IMR-90 (cell line): ENCODE measurements at regions not wholly inside any gene's neighbourhood (a gene's known extent, or its start where the extent isn't known, plus 50 kb on each side); places are given as distances from the start of the nearest gene placed in this dataset.

Source experiments
- ATAC-seq: fragments of 200-7000 bp; cut with Tn5 transposase; 2 replicates; pipeline ENCODE4 v1.9.1; 2020; ENCODE audit warnings: low read depth, mild to moderate bottlenecking, moderate library complexity
- BruUV-seq: library from RNA; stranded (reverse); fragments of 400-500 nt; replicated peaks from 2 replicates; lab custom pipeline; 2021; lab: Mats Ljungman, UMichigan
- CTCF ChIA-PET: fragments of 300-600 bp; formaldehyde crosslinking; extraction: SDS; loops from one replicate; lab custom pipeline; 2021; ENCODE audit warnings: antibody characterized with exemption; lab: Yijun Ruan, JAX
- POLR2A ChIA-PET: fragments of 300-600 bp; sonication (Branson Sonifier 250); formaldehyde crosslinking; loops from one replicate; lab custom pipeline; 2022; ENCODE audit warnings: antibody characterized with exemption; ENCODE audit not compliant: unreplicated experiment; lab: Charles Lee
- DNase-seq: peaks from one replicate; pipeline ENCODE4 v3.0.0; 2013
- H2AFZ ChIP-seq: replicated peaks from 2 replicates; pipeline ENCODE3; 2013; ENCODE audit warnings: low read length, mild to moderate bottlenecking; ENCODE audit not compliant: poor library complexity
- H2AK5ac ChIP-seq: 2 replicates; pipeline ENCODE4 v1.6.1; 2013; ENCODE audit warnings: low read depth, low read length, inconsistent platforms
- H2AK9ac ChIP-seq: replicated peaks from 2 replicates; pipeline ENCODE3; 2013; ENCODE audit warnings: mild to moderate bottlenecking, low read depth, low read length, moderate library complexity; ENCODE audit not compliant: poor library complexity
- H2BK120ac ChIP-seq: 2 replicates; pipeline ENCODE4 v1.6.1; 2013; ENCODE audit warnings: low read depth, low read length, inconsistent platforms
- H2BK15ac ChIP-seq: 3 replicates; pipeline ENCODE4 v1.6.1; 2013; ENCODE audit warnings: low read depth, low read length, inconsistent platforms
- H2BK20ac ChIP-seq: 2 replicates; pipeline ENCODE4 v1.6.1; 2013; ENCODE audit warnings: low read depth, mild to moderate bottlenecking, inconsistent platforms, low read length, moderate library complexity
- H2BK5ac ChIP-seq: 2 replicates; pipeline ENCODE4 v1.6.1; 2013; ENCODE audit warnings: mild to moderate bottlenecking, low read depth, low read length, inconsistent platforms; ENCODE audit not compliant: poor library complexity, severe bottlenecking
- H3K14ac ChIP-seq: replicated peaks from 2 replicates; pipeline ENCODE4 v1.6.1; 2013; ENCODE audit warnings: low read depth, low read length, inconsistent platforms
- H3K18ac ChIP-seq: 2 replicates; pipeline ENCODE4 v1.6.1; 2013; ENCODE audit warnings: low read depth, low read length, control low read depth
- H3K23ac ChIP-seq: 2 replicates; pipeline ENCODE4 v1.6.1; 2013; ENCODE audit warnings: low read depth, low read length, inconsistent platforms
- H3K27ac ChIP-seq: 2 replicates; pipeline ENCODE4 v1.5.1; 2013; ENCODE audit warnings: mild to moderate bottlenecking, control low read depth, low read length; ENCODE audit not compliant: insufficient read depth
- H3K27me3 ChIP-seq: 2 replicates; pipeline ENCODE4 v1.6.1; 2013; ENCODE audit warnings: low read length; ENCODE audit not compliant: control insufficient read depth, insufficient read depth
- H3K36me3 ChIP-seq: 2 replicates; pipeline ENCODE4 v1.6.1; 2013; ENCODE audit warnings: low read length, mixed read lengths; ENCODE audit not compliant: control insufficient read depth, insufficient read depth
- H3K4ac ChIP-seq: 2 replicates; pipeline ENCODE4 v1.6.1; 2013; ENCODE audit warnings: low read depth, low read length, inconsistent platforms
- H3K4me1 ChIP-seq: 2 replicates; pipeline ENCODE4 v1.6.1; 2013; ENCODE audit warnings: low read length, mixed read lengths; ENCODE audit not compliant: control insufficient read depth, insufficient read depth
- H3K4me2 ChIP-seq: 2 replicates; pipeline ENCODE4 v1.6.1; 2013; ENCODE audit warnings: low read depth, mild to moderate bottlenecking, control low read depth, low read length, moderate library complexity
- H3K4me3 ChIP-seq: 2 replicates; pipeline ENCODE4 v1.5.1; 2013; ENCODE audit warnings: low read depth, mild to moderate bottlenecking, control low read depth, low read length, moderate library complexity; ENCODE audit not compliant: insufficient read depth
- H3K56ac ChIP-seq: 2 replicates; pipeline ENCODE4 v1.6.1; 2013; ENCODE audit warnings: low read length, inconsistent platforms; ENCODE audit not compliant: insufficient read depth; ENCODE audit errors: extremely low read depth
- H3K79me1 ChIP-seq, 2 experiments: 2 replicates each; pipeline ENCODE4 v1.6.1; 2013; ENCODE audit warnings: low read length in 2 of 2, inconsistent platforms in 1 of 2, low read depth in 1 of 2
- H3K9ac ChIP-seq: 2 replicates; pipeline ENCODE4 v1.6.1; 2013; ENCODE audit warnings: low read depth, low read length, control low read depth
- H3K9me1 ChIP-seq: 2 replicates; pipeline ENCODE4 v1.6.1; 2013; ENCODE audit warnings: low read length, inconsistent platforms; ENCODE audit not compliant: insufficient read depth
- H3K9me3 ChIP-seq: 2 replicates; pipeline ENCODE4 v1.6.1; 2013; ENCODE audit warnings: low read length; ENCODE audit not compliant: control insufficient read depth, insufficient read depth
- H4K20me1 ChIP-seq: 2 replicates; pipeline ENCODE4 v1.6.1; 2013; ENCODE audit warnings: low read length, inconsistent platforms; ENCODE audit not compliant: insufficient read depth
- H4K5ac ChIP-seq: 2 replicates; pipeline ENCODE4 v1.6.1; 2013; ENCODE audit warnings: mild to moderate bottlenecking, low read depth, low read length, control low read depth
- H4K8ac ChIP-seq, 2 experiments: 2 replicates each; pipeline ENCODE4 v1.6.1; 2013; ENCODE audit warnings: low read depth in 2 of 2, low read length in 2 of 2, control low read depth in 1 of 2, inconsistent platforms in 1 of 2
- H4K91ac ChIP-seq: 2 replicates; pipeline ENCODE4 v1.6.1; 2013; ENCODE audit warnings: low read depth, low read length, inconsistent platforms; ENCODE audit not compliant: insufficient read depth
- MAFK ChIP-seq: IDR thresholded peaks from 2 replicates; pipeline ENCODE4 v1.6.1; 2012; ENCODE audit warnings: low read depth, low read length, improper control_type of control experiment
- WGBS, 2 experiments: methylation state at CpG; one replicate each; pipeline versions ENCODE4 v1.1.5 to v1.1.7; 2013; ENCODE audit warnings: missing lambda C conversion rate in 2 of 2; ENCODE audit not compliant: insufficient read length in 1 of 2; ENCODE audit errors: extremely low coverage in 2 of 2; 5-methylcytosine and 5-hydroxymethylcytosine counted together
- dilution Hi-C: fragments of 300-500 bp; cut with HindIII; formaldehyde crosslinking; loops from one replicate; pipeline ENCODE4 v1.14.3; 2018; ENCODE audit warnings: low sequenced_read_pairs; ENCODE audit not compliant: unreplicated experiment
- in situ Hi-C: fragments of 300-500 bp; cut with MboI; formaldehyde crosslinking; loops from 3 replicates; pipeline ENCODE4 v1.14.3; 2019; ENCODE audit warnings: low sequenced_read_pairs, inconsistent platforms, mixed read lengths
- intact Hi-C: fragments of 100-400 bp; cut with micrococcal nuclease; formaldehyde crosslinking; loops from 2 replicates; pipeline ENCODE4 v1.10.0; 2022

- Histone ChIP-seq H2BK15ac (no peak overlapping the region), H3K4me1 (no peaks in the 10 kb centered on the region), H3K4ac (no peak overlapping the region), H2AFZ (no peak overlapping the region), H4K5ac (no peak overlapping the region), H3K27me3 (no peaks in the 10 kb centered on the region), H4K20me1 (no peaks in the 10 kb centered on the region), H4K8ac (no peak overlapping the region), H3K18ac (no peak overlapping the region), H3K23ac (no peak overlapping the region), H3K56ac (no peak overlapping the region), H4K91ac (no peak overlapping the region), H3K36me3 (no peaks in the 10 kb centered on the region), H3K9me1 (no peaks in the 10 kb centered on the region), H3K27ac (no peak overlapping the region), H2AK9ac (no peak overlapping the region), H3K79me1 (no peaks in the 10 kb centered on the region), H2BK120ac (no peak overlapping the region), H2BK20ac (no peak overlapping the region), H2AK5ac (no peak overlapping the region), H2BK5ac (no peak overlapping the region), H3K9ac (no peak overlapping the region), H3K9me3 (no peaks in the 10 kb centered on the region), H3K14ac (no peak overlapping the region), H3K4me3 (no peak overlapping the region), H3K4me2 (no peak overlapping the region)
- dilution Hi-C loops (no loop called here), intact Hi-C loops (no loop called here), in situ Hi-C loops (loop anchor here (10.0 kb wide), 1 partner anchor 189 kb away; no protein-coding TSS in a partner anchor)
- no peak for DNase-seq
- TF ChIP-seq MAFK, result no peak
- WGBS, 2 experiments, result 81% methylated on average over 4 of the region's 5 CpGs; no CpG with 5 or more reads in 1 of the 2 experiments
- ChIA-PET CTCF (interaction anchor here (0.6 kb wide), 1 partner anchor 603 kb away, joined by 3 read pairs; no protein-coding TSS in a partner anchor), POLR2A (no interaction called here)
- BruUV-seq, result no TSS peak
- no peak for ATAC-seq
Measured at GRCh38 chr3:17833786-17834559, 91.5 kb upstream of the TBC1D5 start.
